GM18909 (cell line): ENCODE measurements at regions not wholly inside any gene's neighbourhood (a gene's known extent, or its start where the extent isn't known, plus 50 kb on each side); places are given as distances from the start of the nearest gene placed in this dataset.

Source experiments
- ATAC-seq: cut with Tn5 transposase; IDR thresholded peaks from one replicate; pipeline ENCODE4 v1.9.1; 2021; ENCODE audit warnings: mild to moderate bottlenecking; ENCODE audit not compliant: unreplicated experiment, poor library complexity

DNA sequence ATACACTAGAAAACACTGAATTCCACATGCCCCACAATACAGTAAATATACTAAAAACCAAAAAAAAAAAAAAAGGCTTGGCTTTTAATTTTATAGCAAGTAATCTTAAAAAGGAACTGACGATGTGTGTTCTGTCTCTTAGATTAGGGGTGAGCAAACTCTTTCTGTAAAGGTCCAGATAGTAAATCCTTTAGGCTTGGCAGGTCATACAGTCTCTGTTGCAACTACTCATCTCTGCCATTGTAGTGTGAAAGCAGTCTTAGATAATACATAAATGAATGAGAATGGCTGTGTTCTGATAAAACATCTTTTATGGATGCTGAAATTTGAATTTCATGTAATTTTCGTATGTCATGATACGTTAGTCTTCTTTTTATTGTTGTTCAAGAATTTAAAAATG lies 150.2 kb downstream of the SLC30A10 start:
- ATAC-seq: no peak

DNA sequence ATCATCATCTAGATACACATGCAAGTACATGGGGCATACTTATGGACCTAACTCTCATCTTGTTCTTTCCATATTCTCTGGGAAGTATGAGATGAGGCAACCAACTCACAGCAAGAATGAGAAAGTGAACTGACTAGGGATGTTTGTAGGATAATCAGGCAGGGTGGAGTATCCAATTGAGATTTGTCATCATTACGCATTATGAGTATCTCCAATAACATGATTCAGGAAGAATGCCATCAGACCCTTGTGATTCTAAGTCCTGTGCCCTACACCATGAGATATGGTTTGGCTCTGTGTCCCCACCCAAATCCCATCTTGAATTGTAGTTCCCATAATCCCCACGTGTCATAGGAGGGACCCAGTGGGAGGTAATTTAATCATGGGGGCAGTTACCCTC lies 154.0 kb downstream of the SLC30A10 start:
- peak; percentile 9 for ATAC-seq

DNA sequence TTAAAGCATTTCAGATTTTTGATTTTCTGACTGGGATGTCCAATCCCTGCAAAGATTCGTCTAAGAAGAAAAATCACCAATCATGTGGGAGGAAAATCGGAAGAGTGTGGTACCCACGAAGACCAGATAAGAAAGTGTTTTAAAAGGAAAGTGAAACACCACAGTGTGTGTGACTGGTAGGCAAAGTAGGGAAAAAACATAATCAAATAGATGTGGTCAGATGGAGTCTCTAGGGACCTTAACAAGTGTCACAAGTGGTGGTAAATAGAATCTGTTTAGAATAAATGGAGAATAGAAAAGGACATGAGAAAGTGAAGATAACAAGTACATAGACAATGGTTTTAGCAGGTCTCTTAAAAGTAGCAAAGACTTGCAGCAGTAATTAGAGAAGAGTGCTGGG lies 154.6 kb downstream of the SLC30A10 start:
- ATAC-seq: peak; percentile 100

DNA sequence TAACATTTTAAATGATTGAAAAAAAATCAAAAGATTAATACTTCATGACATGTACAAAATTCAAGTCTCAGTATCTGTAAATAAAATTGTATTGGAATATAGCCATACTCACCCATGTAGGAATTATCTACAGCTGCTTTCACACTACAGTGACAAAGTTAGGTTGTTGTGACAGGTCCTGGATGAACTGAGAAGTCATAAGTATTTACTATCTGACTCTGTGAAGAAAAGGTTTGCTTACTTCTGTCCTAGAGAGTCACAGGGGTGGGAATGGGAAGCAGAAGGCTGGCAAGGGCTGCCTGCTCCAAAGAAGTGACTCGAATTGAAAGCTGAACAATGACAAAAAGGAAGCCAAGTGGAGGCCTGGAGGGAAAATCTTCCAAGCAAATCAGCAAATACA lies 155.2 kb downstream of the SLC30A10 start:
- no peak for ATAC-seq

DNA sequence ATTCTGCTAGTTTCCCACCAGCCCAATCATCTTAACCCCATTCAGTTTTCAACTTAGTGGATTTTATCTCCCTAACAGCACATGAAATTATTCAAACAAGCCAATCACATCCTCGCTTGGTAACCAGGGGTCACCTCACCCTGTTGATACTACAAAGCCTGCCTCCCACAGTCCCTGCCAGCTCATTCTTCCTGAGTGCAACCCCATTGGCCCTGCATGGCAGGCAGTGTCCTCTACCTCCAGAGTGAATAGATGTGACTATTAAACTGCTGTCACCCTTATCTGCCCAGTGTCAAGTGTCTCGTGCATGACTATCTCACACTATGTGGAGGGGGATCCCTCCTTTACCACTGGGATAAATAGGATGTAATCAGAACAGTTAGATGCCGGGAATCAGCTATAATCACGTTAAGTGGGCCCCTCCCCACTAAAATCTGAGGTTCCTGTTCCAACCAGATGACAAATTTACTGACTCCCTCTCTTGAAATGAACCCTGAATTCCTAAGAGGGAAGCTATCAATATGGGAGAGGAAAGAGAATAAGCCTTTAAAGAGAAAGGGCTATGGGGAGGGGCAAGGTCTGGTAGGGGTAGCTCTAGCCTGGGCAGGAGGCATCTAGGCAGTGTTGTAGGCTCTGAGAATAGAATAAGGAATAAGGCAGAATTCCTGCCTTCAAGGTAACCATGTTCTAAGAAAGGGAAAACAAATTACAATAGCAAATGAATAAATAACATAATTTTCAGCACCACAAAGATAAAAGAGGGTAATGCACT lies 155.9 kb downstream of the SLC30A10 start:
- ATAC-seq: no peak

DNA sequence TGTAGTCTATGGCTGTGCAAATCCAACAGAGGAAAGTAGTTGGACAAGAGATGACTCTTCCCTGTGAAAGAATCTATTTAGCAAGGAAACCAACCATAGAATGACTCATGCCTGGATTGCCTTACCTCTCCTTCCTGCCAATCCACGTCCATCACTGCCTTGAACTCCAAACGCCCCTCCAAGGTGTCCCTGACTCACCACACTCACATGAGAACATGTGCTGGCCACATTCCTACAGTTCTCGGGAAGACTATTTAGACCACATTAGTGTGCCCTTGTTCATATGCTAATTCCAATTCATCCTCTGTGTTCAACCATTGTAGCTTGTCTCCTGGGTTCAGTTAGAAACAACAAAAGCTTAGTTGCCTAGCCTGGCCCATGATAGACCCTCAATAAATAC lies 157.3 kb downstream of the SLC30A10 start:
- ATAC-seq: no peak

DNA sequence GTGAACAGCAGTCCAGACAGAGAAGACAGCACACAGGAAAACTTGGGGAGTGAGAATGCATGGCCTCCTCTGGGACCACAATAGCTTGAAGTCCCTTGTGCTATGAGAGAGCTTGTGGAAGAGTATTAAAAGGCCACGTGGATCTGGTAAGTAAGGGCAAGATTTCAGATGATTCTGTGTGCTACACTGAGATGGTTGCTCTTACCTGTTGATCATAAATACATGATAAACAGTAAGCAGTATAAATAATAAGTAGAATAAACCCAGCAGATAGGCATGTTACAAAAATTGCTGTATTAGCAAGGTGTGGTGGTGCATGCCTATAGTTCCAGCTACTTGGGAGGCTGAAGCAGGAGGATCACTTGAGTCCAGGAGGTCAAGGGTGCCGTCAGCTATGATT lies 150.4 kb upstream of the ZC3H11B start:
- ATAC-seq: no peak

DNA sequence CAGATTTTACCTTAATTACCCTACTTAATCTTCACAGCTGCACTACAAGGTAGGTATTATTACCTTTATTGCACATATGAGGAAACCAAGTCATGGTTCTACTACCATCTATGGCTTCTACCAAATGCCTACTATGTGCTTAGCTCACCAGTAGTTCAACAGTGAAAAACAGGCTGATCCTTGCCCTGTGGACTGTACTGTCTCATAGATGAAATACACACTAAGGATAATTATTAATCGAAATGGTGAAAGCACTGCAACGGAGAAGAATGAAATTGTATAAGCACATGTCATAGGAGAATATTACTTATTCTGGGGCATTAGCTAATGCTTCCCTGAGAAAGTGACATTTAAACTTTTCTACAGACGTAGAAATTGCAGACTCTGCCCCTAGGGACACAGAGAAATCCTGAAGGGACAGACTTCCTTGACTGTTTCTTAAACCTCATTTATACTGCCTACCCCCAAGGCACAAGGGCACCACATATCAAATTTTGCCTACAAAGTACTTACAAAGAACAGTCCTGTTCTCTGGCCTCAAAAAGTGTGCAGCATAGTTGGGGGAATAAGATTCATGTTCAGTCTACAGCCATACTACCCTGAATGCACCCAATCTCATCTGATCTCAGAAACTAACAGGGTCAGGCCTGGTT lies 148.4 kb upstream of the ZC3H11B start:
- ATAC-seq: no peak

DNA sequence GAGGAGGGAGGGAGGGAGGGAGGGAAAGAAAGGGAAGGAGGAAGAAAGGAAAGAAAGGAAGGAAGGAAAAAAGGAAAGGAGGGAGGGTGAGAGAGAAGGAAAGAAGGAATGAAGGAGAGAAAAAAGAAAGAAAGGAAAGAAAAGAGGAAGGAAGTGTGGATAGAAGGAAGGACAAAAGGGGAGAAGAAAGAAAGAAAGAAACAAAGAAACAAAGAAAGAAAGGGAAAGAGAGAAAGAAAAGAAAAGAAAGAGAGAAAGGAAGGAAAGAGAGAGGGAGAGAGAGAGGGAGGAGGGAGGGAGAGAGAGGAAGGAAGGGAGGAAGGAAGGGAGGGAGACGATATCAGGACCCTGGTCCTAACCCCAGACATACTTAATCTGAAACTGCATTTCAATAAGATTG lies 146.2 kb upstream of the ZC3H11B start:
- ATAC-seq: no peak

DNA sequence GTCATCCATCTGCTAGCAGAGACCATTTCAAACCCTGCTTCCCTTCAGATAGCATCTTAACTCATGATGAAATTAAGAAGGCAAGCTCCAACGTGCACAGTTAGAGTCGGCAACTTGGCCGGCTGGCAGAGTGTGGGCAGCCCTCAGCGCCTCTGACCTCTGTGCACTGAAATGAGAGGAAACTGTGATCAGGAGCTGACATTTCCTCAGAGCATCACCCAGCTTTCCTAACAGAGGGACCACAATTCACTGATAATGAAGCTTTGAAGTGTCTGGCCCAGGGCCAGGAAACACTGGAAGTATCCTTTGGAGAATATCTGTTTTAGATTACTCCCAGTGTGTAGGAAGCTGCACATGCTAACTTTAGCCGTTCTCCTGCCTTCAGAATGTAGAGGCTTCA lies 145.0 kb upstream of the ZC3H11B start:
- no peak for ATAC-seq

DNA sequence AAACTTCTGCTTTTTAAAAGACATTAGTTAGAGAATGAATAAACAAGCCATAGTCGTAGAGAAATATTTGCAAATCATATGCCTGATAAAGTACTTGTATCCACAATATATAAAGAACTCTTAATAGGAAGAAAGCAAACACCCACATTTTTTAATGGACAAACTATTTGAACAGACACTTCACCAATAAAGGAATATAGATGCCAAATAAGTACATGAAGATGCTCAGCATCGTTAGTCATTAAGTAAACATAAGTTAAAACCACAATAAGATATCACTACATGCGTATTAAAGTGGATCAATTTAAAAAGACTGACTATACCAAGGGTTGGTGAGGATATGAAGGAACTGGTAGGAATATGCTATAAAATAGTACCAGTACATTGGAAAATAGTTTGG lies 142.3 kb upstream of the ZC3H11B start:
- no peak for ATAC-seq

DNA sequence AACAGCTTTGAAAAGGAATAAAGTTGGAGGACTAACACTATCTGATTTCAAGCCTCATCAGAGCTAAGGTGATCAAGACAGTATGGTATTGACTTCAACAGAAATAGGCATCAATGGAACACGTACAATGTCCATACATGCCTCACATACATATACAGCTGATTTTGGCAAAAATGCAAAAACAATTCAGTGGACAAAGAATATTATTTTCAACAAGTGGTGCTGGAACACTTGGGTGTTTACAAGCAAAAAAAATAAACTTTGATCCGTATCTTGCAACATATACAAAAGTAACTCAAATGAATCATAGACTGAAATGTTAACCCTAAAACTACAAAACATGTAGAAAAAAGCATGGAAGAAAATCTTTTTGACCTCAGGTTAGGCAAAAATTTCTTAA lies 141.9 kb upstream of the ZC3H11B start:
- ATAC-seq: no peak

DNA sequence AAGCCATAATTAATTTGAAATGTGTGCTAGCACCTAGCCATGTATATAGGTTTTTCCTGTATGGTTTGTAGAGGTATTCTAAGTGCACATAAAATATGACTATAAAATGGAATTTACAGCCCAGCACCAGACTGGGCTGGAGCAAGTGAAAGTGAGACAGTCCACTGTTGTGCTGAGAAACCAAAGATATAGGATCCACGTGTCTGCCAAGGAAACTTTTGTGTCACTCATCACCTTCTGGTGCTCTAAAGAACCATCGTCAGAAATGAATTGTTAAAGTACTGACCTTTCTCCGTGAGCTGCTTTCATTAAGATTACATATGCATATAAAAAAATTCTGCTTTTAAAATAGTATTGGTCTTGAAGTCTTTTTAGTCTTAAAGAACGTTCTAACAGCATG lies 141.0 kb upstream of the ZC3H11B start:
- no peak for ATAC-seq

DNA sequence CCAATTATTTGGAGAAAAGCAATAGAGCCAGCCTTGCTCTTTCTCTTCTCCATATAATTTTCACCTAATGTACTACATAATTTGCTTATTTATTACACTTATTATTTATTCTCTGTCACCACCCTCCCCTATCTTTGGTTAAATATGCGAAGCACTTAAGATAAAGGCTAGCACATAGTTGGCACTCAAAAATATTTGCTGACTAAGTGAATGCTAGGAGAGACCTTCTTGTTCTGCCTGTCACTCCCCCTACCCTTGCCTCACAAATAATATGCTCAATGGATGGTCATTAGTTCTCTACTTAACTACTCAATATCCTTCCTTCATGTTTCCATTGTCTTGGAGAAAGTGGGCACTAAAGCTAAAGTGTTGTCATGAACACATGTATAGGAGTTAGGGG lies 139.7 kb upstream of the ZC3H11B start:
- no peak for ATAC-seq

DNA sequence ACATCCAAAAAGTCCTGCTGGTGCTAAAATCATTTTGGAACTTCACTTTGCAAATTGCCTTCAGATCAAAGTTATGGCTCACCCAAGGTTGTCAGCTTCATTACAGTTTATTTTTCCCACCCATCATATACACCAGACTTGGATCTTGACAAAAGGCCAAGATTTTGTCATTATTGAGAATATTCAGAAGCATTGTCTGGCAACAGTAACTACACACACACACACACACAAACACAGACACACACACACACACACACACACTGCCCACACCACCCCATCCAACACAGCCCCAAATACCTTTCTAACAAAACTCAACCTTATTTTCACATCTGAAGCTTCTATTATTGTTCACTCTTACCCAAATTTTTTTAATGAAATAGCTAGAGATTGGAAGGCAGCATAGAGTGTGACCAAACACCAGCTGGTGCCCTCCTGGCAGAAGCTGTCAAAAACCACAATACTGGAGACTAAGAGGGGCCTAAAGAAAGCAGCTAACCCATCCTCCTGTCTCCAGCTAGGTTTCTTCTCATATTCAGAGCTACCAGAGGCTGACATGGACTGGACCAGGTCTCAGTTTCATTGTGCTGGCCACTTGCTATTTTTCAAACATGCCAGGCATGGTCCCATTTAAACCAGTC lies 139.1 kb upstream of the ZC3H11B start:
- no peak for ATAC-seq

DNA sequence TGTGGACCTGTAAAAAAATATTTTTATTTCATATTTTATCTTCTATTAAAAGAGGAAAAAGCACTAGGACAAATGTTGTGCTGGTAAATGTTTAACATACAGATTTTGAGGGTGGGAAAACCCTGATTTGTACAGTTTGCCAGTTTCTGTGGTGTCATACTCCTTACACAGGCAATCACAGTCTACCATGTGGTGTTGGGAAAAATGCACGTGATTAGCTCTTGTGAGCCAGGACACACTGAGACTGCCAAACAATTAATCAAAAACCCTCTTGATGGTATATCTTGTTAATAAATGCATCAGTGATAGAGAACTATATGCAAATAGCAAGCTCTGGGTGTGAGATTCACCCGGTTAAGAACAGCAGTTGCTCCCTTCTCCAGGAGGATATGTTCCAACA lies 136.5 kb upstream of the ZC3H11B start:
- ATAC-seq: no peak

DNA sequence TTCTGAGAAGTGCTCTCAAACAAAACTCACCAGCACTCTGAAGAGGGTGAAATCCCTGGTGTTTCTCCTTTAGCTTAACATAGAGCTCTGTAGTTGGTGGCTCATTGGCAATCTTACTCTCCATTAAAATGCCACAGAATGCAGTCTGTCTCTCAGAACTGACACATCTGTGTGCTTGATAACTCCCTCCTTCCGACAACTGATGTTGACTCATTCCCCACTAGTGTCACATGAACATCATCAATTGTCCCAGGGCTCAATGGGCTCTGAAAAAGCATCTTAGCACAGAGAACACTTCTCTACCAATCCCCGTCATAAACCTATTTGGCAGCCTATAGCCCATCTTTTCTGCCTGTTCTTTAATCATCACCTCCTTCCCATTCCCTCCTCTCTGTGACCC lies 133.2 kb upstream of the ZC3H11B start:
- no peak for ATAC-seq

DNA sequence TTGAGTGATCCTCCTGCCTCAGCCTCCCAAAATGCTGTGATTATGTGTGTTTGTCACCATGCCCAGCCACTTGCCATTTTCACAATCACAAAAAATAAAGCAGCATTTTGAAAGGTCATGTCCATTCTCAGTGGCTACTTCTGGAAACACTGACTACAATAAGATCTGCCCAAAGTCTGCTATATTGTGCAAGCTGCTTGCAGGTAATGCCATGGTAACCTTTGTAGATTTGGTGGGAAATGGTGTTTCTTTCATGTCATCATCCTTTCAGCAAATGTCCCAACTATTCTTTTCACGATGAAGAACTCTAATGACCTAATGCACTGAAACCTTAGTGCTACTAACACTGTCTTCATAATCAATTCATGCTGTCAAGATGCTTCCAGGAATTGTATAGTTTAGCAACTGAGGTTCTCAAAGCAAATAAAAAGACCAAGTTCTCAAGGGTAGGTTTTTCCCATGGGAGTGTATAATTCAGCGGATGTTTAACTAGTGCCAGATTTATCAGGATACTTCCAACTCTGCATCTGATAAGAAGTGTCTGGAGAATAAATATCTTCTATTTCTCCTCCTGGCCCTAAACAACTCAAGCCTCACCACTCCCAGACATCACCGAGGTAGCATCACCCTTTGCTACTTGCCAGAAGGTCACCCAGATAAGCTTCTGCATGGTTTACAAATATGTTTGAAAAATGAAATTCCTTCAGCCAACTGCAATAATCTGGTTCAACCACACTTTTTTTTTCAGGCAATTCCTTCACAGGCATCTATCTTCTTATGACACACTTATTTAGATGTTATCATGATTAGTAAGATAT lies 132.0 kb upstream of the ZC3H11B start:
- no peak for ATAC-seq

DNA sequence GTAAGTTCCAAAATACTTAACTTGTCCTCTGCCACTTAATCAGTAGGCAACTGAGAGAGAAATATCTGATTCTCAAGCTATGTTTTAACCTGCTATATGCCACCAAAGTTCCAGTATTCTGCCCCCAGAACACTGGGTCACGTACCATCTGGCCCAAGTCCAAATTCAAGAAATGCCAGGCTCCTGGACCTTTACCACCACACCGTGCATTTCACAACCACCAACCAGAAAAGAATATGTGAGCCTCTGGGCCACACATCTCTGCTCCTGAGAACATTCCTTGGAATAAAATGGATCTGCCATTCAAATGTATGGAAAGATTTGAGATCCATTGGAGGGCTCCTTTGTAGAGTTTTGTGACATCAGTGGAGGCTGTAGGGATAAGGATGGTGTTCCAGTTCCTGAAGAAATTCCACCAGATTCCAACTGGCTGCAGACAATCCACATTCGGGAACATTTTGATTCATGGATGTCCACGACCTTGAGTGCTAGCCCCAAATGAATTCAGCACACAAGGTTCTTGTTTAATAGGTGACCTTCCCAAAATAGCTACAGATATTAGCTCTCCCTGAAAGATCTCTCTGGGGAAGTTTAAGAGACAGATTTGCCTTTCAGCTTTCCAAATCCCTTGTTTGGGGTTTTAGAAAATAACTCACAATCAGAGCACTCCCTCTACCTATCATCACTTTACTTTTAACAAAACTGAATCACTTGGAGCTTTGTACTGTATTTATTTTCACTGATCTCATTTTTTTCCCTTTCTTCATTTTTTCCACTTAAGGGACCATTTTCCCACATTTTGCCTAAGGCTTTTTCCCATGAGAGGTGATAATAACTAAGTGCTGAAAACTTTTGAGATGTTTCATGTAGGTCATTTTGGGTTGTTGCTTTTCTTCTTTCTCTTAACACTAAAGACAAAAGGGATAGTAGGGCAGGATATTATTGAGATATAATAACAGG lies 128.4 kb upstream of the ZC3H11B start:
- no peak for ATAC-seq
